Fibroblast of the aortic adventitia (primary cell): ENCODE measurements at regions not wholly inside any gene's neighbourhood (a gene's known extent, or its start where the extent isn't known, plus 50 kb on each side); places are given as distances from the start of the nearest gene placed in this dataset.

Source experiments
- DNase-seq: peaks from one replicate; pipeline ENCODE4 v3.0.0-alpha.2; 2010; ENCODE audit warnings: low read depth
- H3K4me3 ChIP-seq: 2 replicates; pipeline ENCODE4 v1.5.1; 2011; ENCODE audit warnings: low read depth, mild to moderate bottlenecking, control low read depth, low read length, moderate library complexity
- CTCF ChIP-seq: IDR thresholded peaks from 2 replicates; pipeline ENCODE4 v1.5.1; 2011; ENCODE audit warnings: mild to moderate bottlenecking, low read length, control low read depth, inconsistent platforms; ENCODE audit not compliant: insufficient read depth

- no peak for DNase-seq
- no peak overlapping the region for H3K4me3 ChIP-seq
- no peak for TF ChIP-seq CTCF
Measured at GRCh38 chr3:62990704-62991413, 115.6 kb upstream of the CADPS start.

- no peak for TF ChIP-seq CTCF
- H3K4me3 ChIP-seq = no peak overlapping the region
- DNase-seq = no peak
Measured at GRCh38 chr3:62992520-62992919, 117.3 kb upstream of the CADPS start.

GRCh38 chr3:62995119-62995518, 119.9 kb upstream of the CADPS start:
- DNase-seq = no peak
- no peak overlapping the region for H3K4me3 ChIP-seq
- no peak for TF ChIP-seq CTCF

- no peak for TF ChIP-seq CTCF
- H3K4me3 ChIP-seq = no peak overlapping the region
- no peak for DNase-seq
Measured at GRCh38 chr3:62995530-62995929, 120.3 kb upstream of the CADPS start.

- no peak overlapping the region for H3K4me3 ChIP-seq
- no peak for TF ChIP-seq CTCF
- DNase-seq = no peak
Measured at GRCh38 chr3:62997369-62997768, 122.2 kb upstream of the CADPS start.

GRCh38 chr3:62999158-62999557, 123.9 kb upstream of the CADPS start:
- TF ChIP-seq CTCF = no peak
- no peak for DNase-seq
- H3K4me3 ChIP-seq = no peak overlapping the region

GRCh38 chr3:62999791-63000190, 124.6 kb upstream of the CADPS start:
- TF ChIP-seq CTCF = no peak
- no peak for DNase-seq
- no peak overlapping the region for H3K4me3 ChIP-seq
